GM12892 (cell line): ENCODE measurements at regions not wholly inside any gene's neighbourhood (a gene's known extent, or its start where the extent isn't known, plus 50 kb on each side); places are given as distances from the start of the nearest gene placed in this dataset.

Source experiments
- POLR2A ChIP-seq: IDR thresholded peaks from 2 replicates; pipeline ENCODE4 v1.6.1; 2011; ENCODE audit warnings: low read depth, low read length, control low read depth
- POLR2AphosphoS5 ChIP-seq: IDR thresholded peaks from 2 replicates; pipeline ENCODE4 v1.6.1; 2011; ENCODE audit warnings: low read depth, low read length, control low read depth
- TAF1 ChIP-seq: IDR thresholded peaks from 2 replicates; pipeline ENCODE4 v1.6.1; 2011; ENCODE audit warnings: low read depth, mild to moderate bottlenecking, control low read depth, low read length, borderline replicate concordance

DNA sequence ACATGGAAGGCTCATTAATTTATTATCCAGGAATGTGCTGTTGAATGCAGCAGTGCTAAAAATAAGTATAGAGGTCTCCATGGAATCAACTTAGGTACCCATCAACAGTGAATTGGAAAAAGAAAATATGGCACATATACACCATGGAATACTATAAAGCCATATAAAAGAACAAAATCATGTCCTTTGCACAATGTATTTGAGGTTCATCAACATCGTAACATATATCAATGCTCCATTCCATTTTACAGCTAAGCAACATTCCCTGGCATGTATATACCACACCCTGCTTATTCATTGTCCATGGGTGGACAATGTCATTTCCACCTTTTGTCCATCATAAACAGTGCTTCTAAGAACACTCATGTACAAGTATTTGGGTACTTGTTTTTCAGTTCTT is 147.8 kb upstream of the RASSF8 start:
- TF ChIP-seq TAF1 (no peak), POLR2AphosphoS5 (no peak), POLR2A (no peak)
